GM03348 (cell line): ENCODE measurements at regions not wholly inside any gene's neighbourhood (a gene's known extent, or its start where the extent isn't known, plus 50 kb on each side); places are given as distances from the start of the nearest gene placed in this dataset.

Experiments
- DNase-seq: peaks from one replicate; pipeline ENCODE4 v3.0.0; 2012; ENCODE audit warnings: low spot score

DNA sequence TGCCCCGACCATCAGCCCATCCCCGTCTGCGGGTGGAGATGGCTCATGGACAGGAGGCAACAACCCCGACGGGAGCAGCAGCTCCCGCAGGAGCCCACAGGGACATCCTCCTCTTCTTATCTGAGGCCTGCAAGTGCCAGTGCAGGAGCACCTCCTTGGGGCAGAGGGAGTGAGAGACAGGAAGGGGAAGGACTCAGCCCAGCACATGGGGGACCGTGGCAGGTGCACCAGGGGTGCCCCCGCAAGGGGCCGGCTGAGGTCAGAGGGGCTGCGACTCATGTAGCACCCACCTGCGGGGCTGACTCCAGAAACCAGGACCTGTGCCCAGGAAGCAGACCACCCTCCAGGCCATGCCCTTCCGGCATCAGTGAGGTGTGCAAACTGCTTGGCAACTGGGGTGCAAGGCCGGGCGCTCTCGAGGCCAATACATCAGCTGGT, 259.8 kb upstream of the ADAMTS16 start:
- DNase-seq, result no peak

DNA sequence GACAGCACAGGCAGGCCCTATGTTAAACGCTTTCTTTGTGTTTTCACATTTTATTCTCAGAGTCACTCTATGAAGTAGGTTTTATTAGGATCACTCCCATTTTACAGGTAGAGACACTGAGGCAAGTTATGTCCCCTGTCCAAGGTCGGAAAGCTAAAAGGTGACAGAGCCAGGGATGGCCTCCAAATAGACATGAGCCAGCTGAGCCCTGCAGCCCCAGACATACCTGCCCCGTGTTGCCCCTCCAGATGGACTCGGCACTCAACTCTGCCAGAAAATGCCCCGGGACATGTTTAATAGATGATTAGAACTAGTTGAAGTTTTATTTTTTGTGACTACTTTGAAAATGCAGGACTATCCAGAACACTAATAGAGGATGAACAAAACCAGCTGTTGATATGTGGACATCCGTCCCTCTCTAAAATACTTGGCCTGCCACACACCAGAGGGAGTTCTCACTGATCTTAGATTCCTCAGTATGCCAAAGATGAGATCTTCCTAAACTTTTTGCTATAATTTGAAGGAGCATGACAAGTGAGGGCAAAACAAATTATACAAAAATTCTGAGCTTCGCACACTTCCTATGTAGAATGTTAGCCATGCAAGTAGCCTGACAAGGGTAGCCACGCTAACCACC, 258.6 kb upstream of the ADAMTS16 start:
- DNase-seq, result no peak

DNA sequence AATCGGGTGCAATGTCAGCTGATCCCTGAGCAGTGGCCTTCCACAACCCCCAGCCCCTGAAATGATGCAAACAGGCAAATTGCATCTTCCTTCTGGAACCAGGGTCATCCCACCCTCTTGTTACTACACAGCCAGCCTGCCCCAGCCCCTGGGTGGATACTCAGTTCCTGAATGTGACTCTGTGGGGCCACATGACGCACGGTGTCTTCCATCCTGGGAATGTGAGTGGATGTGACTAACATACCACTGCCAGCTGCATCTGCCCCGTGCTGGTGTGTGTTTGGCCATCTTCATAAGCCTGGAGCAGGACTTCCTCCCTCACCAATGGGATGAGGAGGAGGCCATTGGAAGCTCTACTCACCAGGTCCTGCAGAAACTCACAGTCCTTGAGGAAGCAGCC, 257.9 kb upstream of the ADAMTS16 start:
- DNase-seq, result no peak

DNA sequence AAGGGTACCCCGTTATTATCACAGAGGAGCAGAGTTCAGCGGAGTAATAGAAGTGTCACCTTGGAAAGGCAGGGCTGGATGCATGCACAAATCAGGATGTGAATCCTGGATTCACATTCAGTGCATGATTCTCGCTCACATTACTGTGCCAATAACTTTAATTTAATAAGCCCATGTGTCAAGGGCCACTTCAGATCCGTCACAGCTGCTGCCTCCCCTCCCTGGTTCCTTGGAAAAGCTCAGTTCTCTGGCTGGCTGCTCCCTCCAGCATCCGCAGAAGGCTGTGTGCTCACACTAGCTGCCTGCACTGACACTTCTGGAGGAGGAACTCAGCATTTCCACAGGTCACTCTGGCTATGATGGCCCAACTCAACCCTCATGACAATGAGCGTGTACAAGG, 256.8 kb upstream of the ADAMTS16 start:
- no peak for DNase-seq

DNA sequence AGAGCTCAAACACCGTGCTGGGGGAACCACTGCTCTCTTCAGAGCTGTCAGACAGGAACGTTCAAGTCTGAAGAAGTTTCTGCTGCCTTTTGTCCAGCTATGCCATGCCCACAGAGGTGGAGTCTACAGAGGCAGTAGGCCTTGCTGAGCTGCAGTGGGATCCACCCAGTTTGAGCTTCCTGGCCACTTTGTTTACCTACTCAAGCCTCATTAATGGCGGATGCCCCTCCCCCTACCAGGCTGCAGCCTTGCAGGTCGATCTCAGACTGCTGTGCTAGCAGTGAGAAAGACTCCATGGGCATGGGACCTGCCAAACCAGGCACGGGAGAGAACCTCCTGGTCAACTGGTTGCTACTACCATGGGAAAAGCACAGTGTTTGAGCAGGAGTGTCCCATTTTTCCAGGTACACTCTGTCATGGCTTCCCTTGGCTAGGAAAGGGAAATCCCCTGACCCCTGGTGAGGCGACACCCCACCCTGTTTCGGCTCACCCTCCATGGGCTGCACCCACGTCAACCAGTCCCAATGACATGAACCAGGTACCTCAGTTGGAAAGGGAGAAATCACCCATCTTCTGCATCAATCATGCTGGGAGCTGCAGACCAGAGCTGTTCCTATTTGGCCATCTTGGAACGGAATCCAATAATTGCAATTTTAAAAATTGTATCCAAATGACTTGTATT, 246.9 kb upstream of the ADAMTS16 start:
- DNase-seq, result no peak

DNA sequence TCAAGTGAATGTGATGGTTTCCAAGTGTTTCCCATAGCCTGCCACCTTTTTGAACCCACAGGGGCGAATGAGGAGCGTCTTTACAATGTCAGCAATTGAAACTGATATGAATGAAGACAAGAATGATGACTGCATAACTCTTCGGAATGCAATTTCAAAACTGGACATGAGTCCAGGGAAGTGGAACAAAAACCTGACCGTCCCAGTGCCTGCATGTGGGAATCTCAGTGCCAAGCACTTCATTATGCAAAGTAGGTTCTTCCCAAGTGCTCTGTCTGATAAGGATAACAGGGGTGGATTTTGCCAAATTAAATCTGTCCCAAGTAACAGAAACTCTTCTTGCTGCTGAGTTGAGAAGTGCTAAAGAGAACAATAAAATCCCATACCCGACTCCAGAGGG, 243.8 kb upstream of the ADAMTS16 start:
- no peak for DNase-seq

DNA sequence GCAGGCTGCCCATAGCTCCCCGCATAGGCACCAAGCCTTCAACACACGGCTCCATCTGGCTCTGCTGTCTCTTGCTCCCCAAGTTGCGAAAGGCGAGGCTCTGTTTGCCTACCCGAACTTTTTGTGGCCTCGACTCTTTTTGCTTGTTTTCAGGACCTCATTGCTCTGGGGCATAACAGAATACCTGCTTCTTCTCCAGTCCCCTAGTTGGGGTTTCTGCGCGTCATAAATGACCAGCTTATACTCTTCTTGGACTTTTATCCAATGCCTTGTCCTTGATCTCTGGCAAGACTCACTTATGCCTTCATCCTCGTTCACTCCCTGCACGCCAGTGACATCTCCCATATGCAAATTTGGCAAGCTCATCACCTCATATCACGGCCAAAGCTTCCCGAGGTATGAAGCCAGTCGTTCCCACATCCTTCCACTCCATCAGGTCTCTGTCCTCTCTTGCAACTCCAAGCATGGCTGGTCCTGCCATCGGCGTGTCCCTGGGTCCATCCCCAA, 238.8 kb upstream of the ADAMTS16 start:
- no peak for DNase-seq

DNA sequence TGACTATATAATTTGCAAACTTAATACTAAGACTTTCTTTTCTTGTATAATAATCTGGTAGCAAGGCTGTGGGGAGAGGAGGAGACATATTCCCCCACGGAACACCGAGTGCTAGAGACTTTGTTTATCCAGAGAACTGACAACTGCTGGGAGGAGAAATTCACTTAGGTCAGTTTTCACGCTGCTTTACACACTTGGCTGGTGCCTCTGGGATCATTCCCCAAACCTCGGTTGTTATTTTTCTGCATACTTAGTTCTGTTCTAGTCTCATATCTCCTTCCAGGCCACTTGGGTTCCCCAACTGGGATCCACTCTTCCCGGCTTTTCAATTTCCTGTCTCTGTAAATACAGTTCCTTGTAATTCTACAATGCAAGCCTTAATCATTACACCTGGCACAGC, 238.2 kb upstream of the ADAMTS16 start:
- no peak for DNase-seq

DNA sequence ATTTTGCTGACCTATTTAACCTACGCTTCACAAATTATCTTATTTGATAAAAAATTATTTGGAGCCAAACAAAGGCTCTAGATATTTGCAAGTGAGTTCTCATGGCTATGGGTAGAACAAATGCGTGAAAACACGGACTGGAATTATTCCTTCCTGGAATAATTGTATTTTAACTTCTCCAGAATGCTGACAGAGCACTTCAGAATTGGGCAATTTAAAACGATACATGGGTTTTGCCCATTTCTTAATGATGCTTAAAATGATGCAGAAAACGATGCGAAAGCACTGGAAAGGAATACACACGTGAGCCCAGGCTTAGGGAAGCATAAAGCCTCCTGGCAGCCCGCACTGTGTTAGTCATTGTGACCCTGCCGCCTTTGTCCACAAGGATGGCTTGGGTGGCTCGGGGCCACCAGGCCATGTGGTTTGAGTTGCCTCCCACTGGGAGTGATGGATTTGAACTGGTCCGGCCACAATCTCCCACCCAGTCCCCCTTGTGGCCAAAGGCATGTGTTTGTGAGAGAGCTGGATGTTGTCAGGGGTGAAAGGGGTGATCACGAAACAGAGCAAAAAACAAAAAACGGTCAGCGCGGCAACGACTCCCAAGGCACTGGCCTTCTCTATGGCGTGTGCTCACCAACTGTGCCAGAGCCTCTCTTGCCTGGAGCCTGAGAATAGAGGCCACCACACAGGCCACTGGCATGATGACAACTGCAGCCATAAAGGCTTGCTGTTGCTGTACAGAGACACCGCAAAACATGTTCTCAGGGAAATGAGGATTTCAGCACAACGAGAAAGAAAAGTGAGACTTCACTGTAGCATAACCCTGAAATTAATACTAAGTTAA, 234.2 kb upstream of the ADAMTS16 start:
- no peak for DNase-seq

DNA sequence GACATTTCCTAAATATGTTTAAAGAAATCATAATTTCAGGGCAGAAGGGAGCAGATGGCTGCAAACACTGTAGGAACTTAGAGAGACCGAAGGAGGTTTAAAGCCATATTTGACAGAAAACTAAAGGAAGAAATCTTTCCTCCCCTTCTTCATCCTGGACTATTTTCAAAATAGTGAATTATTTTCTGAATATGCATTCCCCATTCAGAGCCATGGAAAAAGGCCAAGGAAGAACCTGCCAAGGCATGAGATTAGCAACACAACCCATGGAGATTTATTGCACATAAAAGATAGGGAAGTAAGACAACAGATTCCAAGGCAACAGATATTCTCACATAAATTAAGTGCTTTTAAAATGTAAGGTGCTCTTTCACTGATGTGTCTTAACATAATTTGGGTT, 233.3 kb upstream of the ADAMTS16 start:
- no peak for DNase-seq

DNA sequence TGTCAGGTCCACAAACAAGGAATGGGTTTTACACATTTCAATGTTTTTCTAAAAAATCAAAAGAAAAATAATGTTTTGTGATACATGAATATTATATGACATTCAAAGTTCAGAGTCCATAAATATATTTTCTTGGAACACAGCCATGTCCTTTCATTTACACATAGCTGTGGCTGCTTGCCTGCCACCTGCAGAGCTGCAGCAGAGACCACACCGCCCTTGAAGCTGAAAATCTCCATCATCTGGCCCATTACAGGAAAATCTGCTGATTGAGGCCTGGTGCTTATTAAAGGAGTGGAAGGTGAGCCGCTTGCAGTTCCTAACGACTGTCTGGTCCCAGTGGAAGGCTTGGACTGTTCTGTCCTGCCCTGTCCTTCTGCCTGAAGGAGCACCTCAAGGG, 232.6 kb upstream of the ADAMTS16 start:
- no peak for DNase-seq

DNA sequence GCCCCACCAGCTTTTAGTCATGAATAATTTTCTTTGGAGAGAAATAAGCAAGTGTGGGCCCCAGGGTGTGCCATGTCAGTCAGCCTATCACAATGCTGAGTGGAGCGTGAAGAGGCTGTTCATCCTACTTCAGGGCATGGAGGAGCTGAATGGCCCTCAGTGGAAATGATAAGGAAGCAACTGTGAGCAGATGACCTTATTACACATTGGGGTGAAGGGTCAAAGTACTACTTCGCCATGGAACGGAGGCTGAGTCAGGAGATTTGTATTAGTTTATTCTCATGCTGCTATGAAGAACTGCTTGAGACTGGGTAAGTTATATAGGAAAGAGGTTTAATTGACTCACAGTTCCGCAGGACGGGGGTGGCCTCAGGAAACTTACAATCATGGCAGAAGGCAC, 231.0 kb upstream of the ADAMTS16 start:
- no peak for DNase-seq

DNA sequence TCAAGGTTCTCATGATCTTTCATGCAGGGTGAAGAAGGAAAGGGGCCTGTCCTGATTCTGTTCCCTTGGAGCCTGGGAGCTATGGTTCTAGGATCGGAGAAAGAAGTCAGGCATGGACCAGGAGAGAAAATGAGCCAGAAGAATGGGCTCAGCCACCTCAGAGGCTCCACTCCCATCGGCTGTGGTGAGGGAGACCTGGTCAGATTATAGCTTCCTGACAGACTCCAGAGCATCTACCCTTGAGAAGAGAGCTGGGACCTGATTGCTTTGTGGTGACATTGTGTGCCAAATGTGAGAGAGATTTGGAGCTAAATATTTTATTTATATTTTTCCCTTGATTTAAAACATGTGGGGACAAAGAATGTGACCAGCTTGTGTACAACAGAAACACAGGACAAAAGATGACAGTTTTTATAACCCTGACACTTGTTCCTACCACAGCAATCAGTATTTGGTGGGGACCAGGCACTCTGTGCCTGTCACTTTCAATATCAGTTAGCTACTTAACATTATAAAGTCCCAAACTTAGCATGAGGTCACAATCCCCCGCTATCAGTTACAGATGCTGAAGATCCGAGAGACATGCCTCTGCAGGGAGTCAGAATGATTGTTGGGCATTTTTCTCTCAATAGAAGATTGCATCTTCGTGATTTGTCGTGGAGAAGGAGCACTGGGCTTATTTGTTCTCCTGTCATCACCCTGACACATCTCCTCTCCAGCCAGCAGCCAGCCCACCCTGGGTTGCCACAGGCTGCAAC, 228.3 kb upstream of the ADAMTS16 start:
- DNase-seq, result no peak

DNA sequence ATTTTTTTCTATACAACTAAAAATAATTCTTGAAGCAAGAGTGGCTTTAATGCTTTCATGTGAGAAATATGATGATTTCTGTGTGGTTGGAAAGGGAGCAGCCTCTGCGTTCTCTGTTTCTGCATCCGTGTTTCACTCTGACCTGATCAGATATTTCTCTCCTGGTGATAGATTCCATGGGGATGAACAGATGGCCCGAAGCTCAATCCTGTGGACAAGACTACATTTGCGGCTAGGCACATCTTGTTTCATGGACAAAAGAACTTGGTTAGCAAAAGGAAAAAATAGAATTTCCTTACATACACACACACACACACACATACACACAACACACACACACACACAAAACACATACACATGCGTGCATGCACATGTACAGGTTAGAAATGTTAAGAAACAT, 218.2 kb upstream of the ADAMTS16 start:
- DNase-seq, result no peak

DNA sequence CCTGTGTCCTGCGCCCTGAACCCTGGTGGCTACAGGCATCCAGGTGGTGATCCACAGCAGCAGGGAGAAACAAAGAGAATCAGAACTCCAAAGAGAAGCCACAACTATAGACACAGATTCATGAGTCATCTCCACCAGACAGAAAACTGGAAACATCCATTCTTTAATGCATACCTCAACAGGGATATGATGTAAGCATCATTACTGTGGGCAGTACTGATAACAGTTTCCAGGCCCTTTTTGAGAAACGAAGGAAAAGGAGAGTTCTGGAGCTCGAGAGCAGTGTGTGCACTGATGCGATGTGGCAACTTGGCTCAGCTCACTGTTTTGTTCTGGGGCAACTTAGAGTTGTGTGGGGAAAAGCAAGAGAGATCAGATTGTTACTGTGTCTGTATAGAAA, 215.6 kb upstream of the ADAMTS16 start:
- DNase-seq, result no peak

DNA sequence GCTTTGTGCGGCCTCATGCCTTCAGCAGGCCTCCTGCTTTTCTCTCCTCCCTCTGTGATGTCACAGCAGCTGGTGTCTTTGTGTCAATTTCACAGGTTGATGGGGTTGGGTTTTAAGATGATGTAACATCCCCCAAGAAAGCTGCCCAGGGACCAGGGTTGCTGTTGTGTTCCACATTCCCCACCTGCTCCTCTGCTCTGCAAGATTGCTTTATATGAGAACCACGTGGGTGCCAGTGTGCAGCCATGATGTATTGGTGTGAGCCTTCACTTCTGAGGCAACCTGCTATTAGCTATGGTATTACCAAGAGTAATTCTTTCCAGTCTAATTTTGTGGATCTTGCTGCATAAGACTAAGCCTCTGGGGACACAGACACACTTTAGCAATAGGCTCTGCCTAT, 213.0 kb upstream of the ADAMTS16 start:
- no peak for DNase-seq

DNA sequence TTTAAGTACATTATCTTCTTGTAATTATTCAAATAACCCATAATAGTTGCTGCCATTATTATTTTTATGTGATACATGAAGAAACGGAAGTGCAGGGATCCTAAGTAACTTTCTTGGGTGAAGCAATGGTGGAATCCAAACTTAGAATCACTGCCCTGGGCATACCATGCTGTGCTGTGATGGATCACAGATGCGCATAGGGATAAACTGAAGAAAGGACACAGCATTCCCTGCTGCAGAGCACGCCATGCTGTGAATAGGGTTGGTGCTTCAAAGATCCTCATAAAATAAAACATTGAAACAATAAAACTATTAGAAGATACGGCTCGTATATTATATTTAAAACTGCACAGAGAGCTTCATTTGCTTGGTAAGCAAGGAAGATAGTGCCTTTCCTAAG, 211.7 kb upstream of the ADAMTS16 start:
- DNase-seq, result no peak

DNA sequence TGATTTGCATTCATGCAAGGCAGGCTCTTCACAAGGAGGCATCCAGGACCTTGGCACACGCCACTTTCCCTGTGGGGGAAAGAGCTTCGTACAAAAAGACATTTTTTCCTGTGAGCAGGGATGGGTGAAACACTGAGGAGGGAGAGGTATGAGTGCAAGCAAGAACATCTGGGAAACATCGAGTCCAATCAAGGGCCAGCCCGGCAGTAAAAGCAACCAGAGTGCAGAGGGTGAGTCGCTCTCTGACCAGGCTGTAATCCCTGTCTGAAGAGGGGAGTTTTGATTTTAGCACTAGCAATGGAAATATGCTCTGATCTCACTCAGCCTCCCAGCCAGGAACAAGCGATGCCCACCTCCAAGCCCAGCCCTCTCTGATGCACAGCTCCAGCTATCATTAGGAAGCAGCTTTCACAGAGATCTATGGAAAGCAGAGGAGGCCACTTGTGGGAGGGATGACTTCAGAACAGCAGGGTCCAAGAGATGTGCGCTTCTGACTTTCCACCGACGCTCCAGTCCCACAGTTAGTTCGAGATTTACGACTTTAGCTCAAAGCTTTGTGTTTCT, 211.0 kb upstream of the ADAMTS16 start:
- no peak for DNase-seq

DNA sequence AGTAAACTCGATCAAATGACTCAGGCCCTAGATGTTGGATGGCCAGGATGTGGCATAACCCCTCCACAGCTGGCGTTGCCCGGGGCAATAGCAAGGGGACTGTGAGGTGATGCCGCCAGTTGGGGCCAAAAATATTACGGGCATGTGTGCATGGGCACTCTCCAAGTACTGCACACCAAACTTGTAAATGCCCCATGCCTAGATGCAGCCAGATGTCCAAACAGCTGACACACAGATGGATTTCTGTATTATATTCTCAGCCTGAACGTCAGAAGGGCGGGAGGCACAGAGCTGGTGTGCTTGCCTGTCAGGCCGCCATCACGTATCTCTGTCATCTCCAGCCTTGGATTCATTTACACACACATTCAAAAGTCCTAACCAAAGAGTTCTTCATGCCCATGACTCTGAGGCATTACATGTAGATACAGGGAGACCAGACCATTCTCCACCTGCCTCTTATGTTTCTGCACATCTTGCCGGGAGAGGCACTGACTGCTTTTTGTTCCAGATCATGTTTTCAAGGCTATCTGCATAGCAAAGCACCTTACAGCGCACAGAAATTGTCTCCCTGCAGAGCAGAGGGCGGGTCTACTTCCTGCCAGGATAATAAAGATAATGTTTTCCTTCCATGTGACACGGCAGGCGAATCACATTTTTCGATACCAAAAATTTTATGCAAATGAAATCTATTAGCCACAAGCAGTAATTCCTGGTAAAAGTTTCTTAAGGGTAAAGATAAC, 200.9 kb upstream of the ADAMTS16 start:
- DNase-seq, result no peak

DNA sequence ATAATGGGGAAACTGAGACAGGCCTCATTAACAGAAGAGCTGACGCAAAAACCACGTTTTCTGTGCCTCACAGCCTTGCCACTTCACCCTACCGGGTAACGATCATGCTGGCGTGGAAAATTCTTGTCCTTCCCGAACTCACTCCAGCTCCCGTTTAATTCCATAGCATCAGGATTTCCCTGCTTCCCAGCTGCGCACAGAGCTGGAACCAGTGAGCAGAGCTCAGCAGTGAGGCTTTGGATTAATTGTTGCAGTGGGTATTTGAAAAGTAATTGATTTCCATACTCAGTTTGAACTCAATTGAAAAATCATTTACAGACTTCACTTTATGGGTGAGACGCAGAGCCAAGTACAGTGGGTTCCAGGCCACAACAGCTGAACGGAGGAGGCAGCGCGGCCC, 199.0 kb upstream of the ADAMTS16 start:
- DNase-seq, result no peak
